ENCODE measurements at regions not wholly inside any gene's neighbourhood (a gene's known extent, or its start where the extent isn't known, plus 50 kb on each side); places are given as distances from the start of the nearest gene placed in this dataset.

GRCh38 chr9:14992081-14992480, 81.9 kb upstream of the FREM1 start:
- TF ChIP-seq, protein P1, sequence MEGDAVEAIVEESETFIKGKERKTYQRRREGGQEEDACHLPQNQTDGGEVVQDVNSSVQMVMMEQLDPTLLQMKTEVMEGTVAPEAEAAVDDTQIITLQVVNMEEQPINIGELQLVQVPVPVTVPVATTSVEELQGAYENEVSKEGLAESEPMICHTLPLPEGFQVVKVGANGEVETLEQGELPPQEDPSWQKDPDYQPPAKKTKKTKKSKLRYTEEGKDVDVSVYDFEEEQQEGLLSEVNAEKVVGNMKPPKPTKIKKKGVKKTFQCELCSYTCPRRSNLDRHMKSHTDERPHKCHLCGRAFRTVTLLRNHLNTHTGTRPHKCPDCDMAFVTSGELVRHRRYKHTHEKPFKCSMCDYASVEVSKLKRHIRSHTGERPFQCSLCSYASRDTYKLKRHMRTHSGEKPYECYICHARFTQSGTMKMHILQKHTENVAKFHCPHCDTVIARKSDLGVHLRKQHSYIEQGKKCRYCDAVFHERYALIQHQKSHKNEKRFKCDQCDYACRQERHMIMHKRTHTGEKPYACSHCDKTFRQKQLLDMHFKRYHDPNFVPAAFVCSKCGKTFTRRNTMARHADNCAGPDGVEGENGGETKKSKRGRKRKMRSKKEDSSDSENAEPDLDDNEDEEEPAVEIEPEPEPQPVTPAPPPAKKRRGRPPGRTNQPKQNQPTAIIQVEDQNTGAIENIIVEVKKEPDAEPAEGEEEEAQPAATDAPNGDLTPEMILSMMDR (conservative IDR thresholded peaks at IDR 0.05; ENCODE audit: low read depth in 2 of 2) = no peak
- TF ChIP-seq EZH2phosphoT487 (IDR thresholded peaks at IDR 0.05; ENCODE audit: unreplicated experiment) (no peak), EZH2 (IDR thresholded peaks at IDR 0.05; ENCODE audit: low read depth, unreplicated experiment) (no peak), POLR2AphosphoS5 (IDR thresholded peaks at IDR 0.05; ENCODE audit: low read depth) (no peak), CREB1 (CRISPR knock-in tag; IDR thresholded peaks at IDR 0.05; ENCODE audit: low read depth) (no peak), ZNF114 (CRISPR knock-in tag; IDR thresholded peaks at IDR 0.05) (no peak), STAT1 (IDR thresholded peaks at IDR 0.05; ENCODE audit: unreplicated experiment) (no peak)
- TF ChIP-seq, protein P2, sequence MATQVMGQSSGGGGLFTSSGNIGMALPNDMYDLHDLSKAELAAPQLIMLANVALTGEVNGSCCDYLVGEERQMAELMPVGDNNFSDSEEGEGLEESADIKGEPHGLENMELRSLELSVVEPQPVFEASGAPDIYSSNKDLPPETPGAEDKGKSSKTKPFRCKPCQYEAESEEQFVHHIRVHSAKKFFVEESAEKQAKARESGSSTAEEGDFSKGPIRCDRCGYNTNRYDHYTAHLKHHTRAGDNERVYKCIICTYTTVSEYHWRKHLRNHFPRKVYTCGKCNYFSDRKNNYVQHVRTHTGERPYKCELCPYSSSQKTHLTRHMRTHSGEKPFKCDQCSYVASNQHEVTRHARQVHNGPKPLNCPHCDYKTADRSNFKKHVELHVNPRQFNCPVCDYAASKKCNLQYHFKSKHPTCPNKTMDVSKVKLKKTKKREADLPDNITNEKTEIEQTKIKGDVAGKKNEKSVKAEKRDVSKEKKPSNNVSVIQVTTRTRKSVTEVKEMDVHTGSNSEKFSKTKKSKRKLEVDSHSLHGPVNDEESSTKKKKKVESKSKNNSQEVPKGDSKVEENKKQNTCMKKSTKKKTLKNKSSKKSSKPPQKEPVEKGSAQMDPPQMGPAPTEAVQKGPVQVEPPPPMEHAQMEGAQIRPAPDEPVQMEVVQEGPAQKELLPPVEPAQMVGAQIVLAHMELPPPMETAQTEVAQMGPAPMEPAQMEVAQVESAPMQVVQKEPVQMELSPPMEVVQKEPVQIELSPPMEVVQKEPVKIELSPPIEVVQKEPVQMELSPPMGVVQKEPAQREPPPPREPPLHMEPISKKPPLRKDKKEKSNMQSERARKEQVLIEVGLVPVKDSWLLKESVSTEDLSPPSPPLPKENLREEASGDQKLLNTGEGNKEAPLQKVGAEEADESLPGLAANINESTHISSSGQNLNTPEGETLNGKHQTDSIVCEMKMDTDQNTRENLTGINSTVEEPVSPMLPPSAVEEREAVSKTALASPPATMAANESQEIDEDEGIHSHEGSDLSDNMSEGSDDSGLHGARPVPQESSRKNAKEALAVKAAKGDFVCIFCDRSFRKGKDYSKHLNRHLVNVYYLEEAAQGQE (IDR thresholded peaks at IDR 0.05; ENCODE audit: unreplicated experiment) = no peak
- TF ChIP-seq, protein P3, sequence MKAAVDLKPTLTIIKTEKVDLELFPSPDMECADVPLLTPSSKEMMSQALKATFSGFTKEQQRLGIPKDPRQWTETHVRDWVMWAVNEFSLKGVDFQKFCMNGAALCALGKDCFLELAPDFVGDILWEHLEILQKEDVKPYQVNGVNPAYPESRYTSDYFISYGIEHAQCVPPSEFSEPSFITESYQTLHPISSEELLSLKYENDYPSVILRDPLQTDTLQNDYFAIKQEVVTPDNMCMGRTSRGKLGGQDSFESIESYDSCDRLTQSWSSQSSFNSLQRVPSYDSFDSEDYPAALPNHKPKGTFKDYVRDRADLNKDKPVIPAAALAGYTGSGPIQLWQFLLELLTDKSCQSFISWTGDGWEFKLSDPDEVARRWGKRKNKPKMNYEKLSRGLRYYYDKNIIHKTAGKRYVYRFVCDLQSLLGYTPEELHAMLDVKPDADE (IDR thresholded peaks at IDR 0.05) = no peak

All from GM23338 (cell line).